ENCODE measurements at regions not wholly inside any gene's neighbourhood (a gene's known extent, or its start where the extent isn't known, plus 50 kb on each side); places are given as distances from the start of the nearest gene placed in this dataset.
"Not testable (repeated sequence)": the region's sequence is repeated elsewhere in the genome, so short reads cannot be mapped to it uniquely, and the experiment has no call there.

- Histone ChIP-seq H3K4me3 (ENCODE audit: low read depth, low read length) (no peak overlapping the region), H3K36me3 (ENCODE audit: control insufficient read depth, insufficient read depth, low read length) (no peaks in the 10 kb centered on the region), H3K27me3 (ENCODE audit: control insufficient read depth, insufficient read depth, low read length) (no peaks in the 10 kb centered on the region)
- no peak for TF ChIP-seq CTCF (IDR thresholded peaks at IDR 0.05; ENCODE audit: insufficient read depth, low read length, poor library complexity, severe bottlenecking)
- no peak for DNase-seq (ENCODE audit: low read depth)
Measured at GRCh38 chr9:73284377-73284776, 132.7 kb downstream of the ANXA1 start.

GRCh38 chr9:73294336-73294735 is 142.7 kb downstream of the ANXA1 start:
- Histone ChIP-seq H3K4me3 (ENCODE audit: low read depth, low read length) (no peak overlapping the region), H3K27me3 (ENCODE audit: control insufficient read depth, insufficient read depth, low read length) (no peaks in the 10 kb centered on the region), H3K36me3 (ENCODE audit: control insufficient read depth, insufficient read depth, low read length) (no peaks in the 10 kb centered on the region)
- no peak for TF ChIP-seq CTCF (IDR thresholded peaks at IDR 0.05; ENCODE audit: insufficient read depth, low read length, poor library complexity, severe bottlenecking)
- DNase-seq (ENCODE audit: low read depth), result no peak

- Histone ChIP-seq H3K27me3 (ENCODE audit: control insufficient read depth, insufficient read depth, low read length) (no peaks in the 10 kb centered on the region), H3K4me3 (ENCODE audit: low read depth, low read length) (no peak overlapping the region), H3K36me3 (ENCODE audit: control insufficient read depth, insufficient read depth, low read length) (no peaks in the 10 kb centered on the region)
- no peak for TF ChIP-seq CTCF (IDR thresholded peaks at IDR 0.05; ENCODE audit: insufficient read depth, low read length, poor library complexity, severe bottlenecking)
- DNase-seq (ENCODE audit: low read depth), result no peak
Measured at GRCh38 chr9:73325983-73326382, 174.3 kb downstream of the ANXA1 start.

- no peak for DNase-seq (ENCODE audit: low read depth)
- Histone ChIP-seq H3K27me3 (ENCODE audit: control insufficient read depth, insufficient read depth, low read length) (no peaks in the 10 kb centered on the region), H3K36me3 (ENCODE audit: control insufficient read depth, insufficient read depth, low read length) (no peaks in the 10 kb centered on the region), H3K4me3 (ENCODE audit: low read depth, low read length) (no peak overlapping the region)
- TF ChIP-seq CTCF (IDR thresholded peaks at IDR 0.05; ENCODE audit: insufficient read depth, low read length, poor library complexity, severe bottlenecking), result no peak
Measured at GRCh38 chr9:73327149-73327548, 175.5 kb downstream of the ANXA1 start.

GRCh38 chr9:73337182-73337581 is 185.5 kb downstream of the ANXA1 start:
- not testable (repeated sequence) for H3K4me3 ChIP-seq (ENCODE audit: low read depth, low read length); DNase-seq (ENCODE audit: low read depth); H3K27me3 ChIP-seq (ENCODE audit: control insufficient read depth, insufficient read depth, low read length); H3K36me3 ChIP-seq (ENCODE audit: control insufficient read depth, insufficient read depth, low read length)

- DNase-seq (ENCODE audit: low read depth), result no peak
- H3K36me3 ChIP-seq (ENCODE audit: control insufficient read depth, insufficient read depth, low read length), result no peaks in the 10 kb centered on the region
- no peak overlapping the region for H3K4me3 ChIP-seq (ENCODE audit: low read depth, low read length)
- TF ChIP-seq CTCF (IDR thresholded peaks at IDR 0.05; ENCODE audit: insufficient read depth, low read length, poor library complexity, severe bottlenecking), result no peak
- no peaks in the 10 kb centered on the region for H3K27me3 ChIP-seq (ENCODE audit: control insufficient read depth, insufficient read depth, low read length)
Measured at GRCh38 chr9:73344060-73344459, 192.4 kb downstream of the ANXA1 start.

Measured in kidney epithelial cell (primary cell).